BE2C (cell line): ENCODE measurements at regions not wholly inside any gene's neighbourhood (a gene's known extent, or its start where the extent isn't known, plus 50 kb on each side); places are given as distances from the start of the nearest gene placed in this dataset.

Source experiments
- DNase-seq: peaks from one replicate; pipeline ENCODE4 v3.0.0-alpha.2; 2020
- H3K27me3 ChIP-seq: fragments of 250-450 bp; sonication (Bioruptor Pico); 2 replicates; pipeline ENCODE4 v1.5.1; 2020; ENCODE audit warnings: mild to moderate bottlenecking
- H3K36me3 ChIP-seq: fragments of 250-450 bp; sonication (Bioruptor Pico); 2 replicates; pipeline ENCODE4 v1.5.1; 2020; ENCODE audit warnings: mild to moderate bottlenecking
- H3K4me1 ChIP-seq: fragments of 250-450 bp; sonication (Bioruptor Pico); 2 replicates; pipeline ENCODE4 v1.5.1; 2020
- H3K4me3 ChIP-seq: 2 replicates; pipeline ENCODE4 v1.5.1; 2011; ENCODE audit warnings: low read depth, low read length
- H3K9me3 ChIP-seq: fragments of 250-450 bp; sonication (Bioruptor Pico); 2 replicates; pipeline ENCODE4 v1.5.1; 2020
- TF ChIP-seq, protein P1 (sequence below): IDR thresholded peaks from 2 replicates; pipeline ENCODE4 v1.5.1; 2012; ENCODE audit warnings: mild to moderate bottlenecking, low read depth, low read length

DNA sequence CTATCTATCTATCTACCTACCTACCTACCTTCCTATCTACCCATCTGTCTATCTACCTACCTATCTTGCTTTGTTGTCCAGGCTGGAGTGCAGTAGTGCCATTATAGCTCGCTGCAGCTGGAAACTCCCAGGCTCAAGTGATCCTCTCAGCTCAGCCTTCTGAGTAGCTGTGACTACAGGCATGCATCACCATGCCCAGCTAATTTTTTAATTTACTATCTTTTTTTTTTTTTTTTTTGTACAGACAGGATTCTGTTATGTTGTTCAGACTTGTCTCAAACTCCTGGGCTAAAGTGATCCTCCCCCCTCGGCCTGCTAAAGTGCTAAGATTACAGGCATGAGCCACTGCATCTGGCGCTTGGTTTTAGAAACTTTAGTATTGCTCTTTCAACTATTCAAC is 762.4 kb downstream of the SLC6A15 start:
- no peaks in the 10 kb centered on the region for H3K27me3 ChIP-seq
- H3K4me1 ChIP-seq, result no peaks in the 10 kb centered on the region
- H3K9me3 ChIP-seq, result 0 out of 2 replicates have a peak, but pooled peaks cover 3% of the 10 kb centered on the region
- H3K4me3 ChIP-seq, result no peak overlapping the region
- no peaks in the 10 kb centered on the region for H3K36me3 ChIP-seq
- TF ChIP-seq, protein P1, sequence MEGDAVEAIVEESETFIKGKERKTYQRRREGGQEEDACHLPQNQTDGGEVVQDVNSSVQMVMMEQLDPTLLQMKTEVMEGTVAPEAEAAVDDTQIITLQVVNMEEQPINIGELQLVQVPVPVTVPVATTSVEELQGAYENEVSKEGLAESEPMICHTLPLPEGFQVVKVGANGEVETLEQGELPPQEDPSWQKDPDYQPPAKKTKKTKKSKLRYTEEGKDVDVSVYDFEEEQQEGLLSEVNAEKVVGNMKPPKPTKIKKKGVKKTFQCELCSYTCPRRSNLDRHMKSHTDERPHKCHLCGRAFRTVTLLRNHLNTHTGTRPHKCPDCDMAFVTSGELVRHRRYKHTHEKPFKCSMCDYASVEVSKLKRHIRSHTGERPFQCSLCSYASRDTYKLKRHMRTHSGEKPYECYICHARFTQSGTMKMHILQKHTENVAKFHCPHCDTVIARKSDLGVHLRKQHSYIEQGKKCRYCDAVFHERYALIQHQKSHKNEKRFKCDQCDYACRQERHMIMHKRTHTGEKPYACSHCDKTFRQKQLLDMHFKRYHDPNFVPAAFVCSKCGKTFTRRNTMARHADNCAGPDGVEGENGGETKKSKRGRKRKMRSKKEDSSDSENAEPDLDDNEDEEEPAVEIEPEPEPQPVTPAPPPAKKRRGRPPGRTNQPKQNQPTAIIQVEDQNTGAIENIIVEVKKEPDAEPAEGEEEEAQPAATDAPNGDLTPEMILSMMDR, result no peak
- no peak for DNase-seq

DNA sequence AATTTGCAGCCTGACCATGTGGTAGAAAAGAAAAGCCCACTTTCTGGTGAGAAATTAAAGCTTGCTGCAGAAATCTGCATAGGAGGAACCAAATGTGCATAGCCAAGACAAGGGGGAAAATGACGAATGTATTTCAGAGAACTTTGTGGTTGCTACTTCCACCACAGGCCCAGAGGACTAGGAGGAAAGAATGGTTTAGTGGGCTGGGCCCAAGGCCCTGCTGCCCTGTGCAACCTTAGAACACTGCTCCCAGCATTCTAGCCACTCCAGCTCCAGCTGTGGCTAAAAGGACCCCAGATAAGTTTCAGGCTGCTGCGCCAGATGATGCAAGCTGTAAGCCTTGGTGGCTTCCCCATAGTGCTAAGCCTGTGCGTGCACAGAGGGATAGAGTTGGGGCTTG is 764.3 kb downstream of the SLC6A15 start:
- Histone ChIP-seq H3K4me3 (no peak overlapping the region), H3K9me3 (0 out of 2 replicates have a peak, but pooled peaks cover 3% of the 10 kb centered on the region), H3K27me3 (no peaks in the 10 kb centered on the region), H3K4me1 (no peaks in the 10 kb centered on the region), H3K36me3 (no peaks in the 10 kb centered on the region)
- no peak for DNase-seq
- TF ChIP-seq, protein P1, result no peak

DNA sequence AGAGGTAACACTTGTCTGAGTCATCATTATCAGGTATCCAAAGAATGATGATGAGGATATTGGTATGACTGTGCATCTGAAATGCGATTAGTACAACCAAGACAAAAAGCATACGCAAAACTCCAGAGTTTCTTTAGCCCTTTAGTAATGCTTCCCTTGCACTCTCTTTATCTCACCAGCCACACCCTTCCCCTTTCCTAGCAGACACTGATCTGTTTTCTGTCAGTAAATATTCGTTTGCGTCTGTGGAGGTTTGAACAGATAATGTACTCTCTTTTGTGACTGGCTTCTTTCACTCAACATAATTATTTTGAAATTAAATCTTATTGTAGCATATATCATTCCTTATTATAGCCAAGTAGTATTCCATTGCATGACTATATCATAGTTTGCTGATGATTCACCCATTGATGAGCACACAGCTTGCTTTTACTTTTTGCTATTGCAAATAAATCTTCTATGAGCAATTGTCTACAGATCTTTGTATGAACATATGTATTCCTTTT is 775.7 kb downstream of the SLC6A15 start:
- H3K27me3 ChIP-seq, result no peaks in the 10 kb centered on the region
- TF ChIP-seq, protein P1, result no peak
- peaks cover 5% of the 10 kb centered on the region for H3K4me1 ChIP-seq
- DNase-seq, result peak; percentile 68
- no peak overlapping the region for H3K4me3 ChIP-seq
- H3K9me3 ChIP-seq, result no peaks in the 10 kb centered on the region
- H3K36me3 ChIP-seq, result no peaks in the 10 kb centered on the region

DNA sequence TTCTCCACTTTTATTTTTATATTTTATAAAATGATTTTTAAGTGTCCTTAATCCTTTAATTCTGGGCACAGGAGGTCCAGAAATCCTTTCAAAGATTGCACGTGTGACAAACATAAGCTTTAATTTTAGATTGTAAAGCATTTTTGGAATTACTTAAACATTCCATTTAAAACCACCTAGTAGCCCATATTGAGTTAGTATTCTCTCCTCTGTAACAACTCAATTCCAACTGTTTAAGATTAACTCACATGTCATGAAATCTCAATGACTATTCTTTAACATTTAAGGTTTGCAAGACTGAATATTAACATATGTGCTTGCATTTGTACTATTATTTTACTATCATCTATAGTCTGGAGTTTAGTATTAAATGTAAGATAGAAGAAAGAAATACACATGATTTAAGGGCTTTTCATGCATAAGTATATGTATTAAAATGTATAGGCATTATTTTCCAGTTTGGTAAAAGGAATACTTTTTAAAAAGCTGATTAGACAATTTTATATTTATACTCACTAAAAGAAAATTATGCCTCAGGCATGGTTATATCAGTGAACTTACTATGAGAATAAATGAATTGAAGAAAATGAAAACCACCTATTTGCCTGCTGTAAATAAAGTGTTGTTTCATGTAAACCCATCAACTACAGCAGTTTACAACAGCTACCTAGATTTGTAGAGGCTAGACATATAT is 776.9 kb downstream of the SLC6A15 start:
- Histone ChIP-seq H3K9me3 (no peaks in the 10 kb centered on the region), H3K27me3 (no peaks in the 10 kb centered on the region), H3K4me1 (peaks cover 5% of the 10 kb centered on the region), H3K36me3 (no peaks in the 10 kb centered on the region), H3K4me3 (no peak overlapping the region)
- no peak for DNase-seq
- TF ChIP-seq, protein P1, result no peak

DNA sequence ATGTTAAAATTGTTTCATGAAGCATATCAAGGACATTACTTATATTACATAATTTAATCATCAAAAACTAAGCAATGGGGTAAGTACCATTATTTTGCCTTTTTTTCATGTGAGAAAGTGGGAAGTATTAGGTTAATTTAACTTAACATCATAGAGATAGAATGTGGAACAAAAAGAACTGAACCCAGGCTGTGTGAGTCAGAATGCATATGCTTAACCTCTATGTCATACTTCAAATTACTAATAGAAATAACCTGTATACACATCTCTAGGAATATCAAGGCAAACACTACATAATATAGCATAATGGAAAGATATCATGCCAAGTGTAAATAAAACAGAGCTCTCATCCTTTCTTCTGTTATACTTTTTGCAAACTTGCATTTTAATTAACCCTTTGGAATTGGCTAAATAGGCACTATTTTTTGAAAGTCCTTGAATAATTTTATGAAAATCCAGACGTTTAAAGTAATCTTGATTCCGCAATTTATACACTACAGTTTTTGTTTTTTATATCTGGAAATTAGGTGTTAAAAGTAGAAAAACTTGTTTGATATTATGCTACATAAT is 777.7 kb downstream of the SLC6A15 start:
- Histone ChIP-seq H3K4me3 (no peak overlapping the region), H3K36me3 (no peaks in the 10 kb centered on the region), H3K9me3 (no peaks in the 10 kb centered on the region), H3K27me3 (no peaks in the 10 kb centered on the region), H3K4me1 (peaks cover 5% of the 10 kb centered on the region)
- no peak for DNase-seq
- TF ChIP-seq, protein P1, result no peak

DNA sequence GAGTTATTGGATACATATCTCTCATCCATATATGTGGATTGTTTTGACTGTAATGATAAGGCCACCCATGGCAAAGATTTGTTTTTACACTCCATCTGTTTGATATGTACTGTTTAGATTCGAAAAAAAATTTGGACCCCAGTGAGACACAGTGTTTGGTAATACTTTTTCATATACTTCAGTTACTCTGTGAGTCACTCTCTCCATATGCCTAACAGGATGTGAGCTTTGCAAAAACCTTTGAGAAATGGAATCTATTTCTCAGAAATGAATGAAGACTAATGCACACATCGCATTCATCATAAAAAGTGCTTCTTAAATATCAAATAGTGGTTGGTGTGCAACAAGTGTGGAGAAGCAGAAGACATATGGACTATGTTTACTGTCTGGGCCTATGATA is 781.5 kb downstream of the SLC6A15 start:
- DNase-seq, result no peak
- no peak overlapping the region for H3K4me3 ChIP-seq
- H3K4me1 ChIP-seq, result no peaks in the 10 kb centered on the region; the same call in 1 of the 2 replicates
- H3K9me3 ChIP-seq, result no peaks in the 10 kb centered on the region
- TF ChIP-seq, protein P1, result no peak
- H3K36me3 ChIP-seq, result no peaks in the 10 kb centered on the region
- H3K27me3 ChIP-seq, result no peaks in the 10 kb centered on the region
